Inflammatory macrophage (primary cell): ENCODE measurements at regions not wholly inside any gene's neighbourhood (a gene's known extent, or its start where the extent isn't known, plus 50 kb on each side); places are given as distances from the start of the nearest gene placed in this dataset.
"Not testable (repeated sequence)": the region's sequence is repeated elsewhere in the genome, so short reads cannot be mapped to it uniquely, and the experiment has no call there.

Experiments
- DNase-seq, 2 donors: peaks; one replicate each; pipeline ENCODE4 v3.0.0-alpha.2; 2020 to 2022

- DNase-seq = no peak
Measured at GRCh38 chr4:187362937-187363857, 632.4 kb upstream of the ZFP42 start.

GRCh38 chr4:187364401-187364800, 631.2 kb upstream of the ZFP42 start:
- no peak for DNase-seq

- no peak for DNase-seq
Measured at GRCh38 chr4:187364851-187365250, 630.7 kb upstream of the ZFP42 start.

GRCh38 chr4:187366530-187366929, 629.0 kb upstream of the ZFP42 start:
- DNase-seq = no peak

- DNase-seq = no peak
Measured at GRCh38 chr4:187370918-187371317, 624.7 kb upstream of the ZFP42 start.

- DNase-seq = no peak
Measured at GRCh38 chr4:187378441-187378840, 617.1 kb upstream of the ZFP42 start.

GRCh38 chr4:187380181-187380581, 615.4 kb upstream of the ZFP42 start:
- no peak for DNase-seq

GRCh38 chr4:187383181-187383580, 612.4 kb upstream of the ZFP42 start:
- DNase-seq = no peak

- no peak for DNase-seq
Measured at GRCh38 chr4:187387739-187388138, 607.8 kb upstream of the ZFP42 start.

- DNase-seq = no peak
Measured at GRCh38 chr4:187389420-187389819, 606.2 kb upstream of the ZFP42 start.

GRCh38 chr4:187390646-187391045, 604.9 kb upstream of the ZFP42 start:
- no peak for DNase-seq

- no peak for DNase-seq
Measured at GRCh38 chr4:187393531-187394344, 601.8 kb upstream of the ZFP42 start.

GRCh38 chr4:187396106-187396505, 599.5 kb upstream of the ZFP42 start:
- DNase-seq = no peak

- DNase-seq = not testable (repeated sequence)
Measured at GRCh38 chr4:187408447-187408846, 587.1 kb upstream of the ZFP42 start.

GRCh38 chr4:187413564-187414358, 581.8 kb upstream of the ZFP42 start:
- no peak for DNase-seq

- no peak for DNase-seq
Measured at GRCh38 chr4:187414716-187415115, 580.9 kb upstream of the ZFP42 start.

GRCh38 chr4:187415231-187415630, 580.3 kb upstream of the ZFP42 start:
- DNase-seq = no peak

- no peak for DNase-seq
Measured at GRCh38 chr4:187416216-187416615, 579.4 kb upstream of the ZFP42 start.

GRCh38 chr4:187417721-187418120, 577.9 kb upstream of the ZFP42 start:
- DNase-seq = no peak

- no peak for DNase-seq
Measured at GRCh38 chr4:187422655-187423054, 572.9 kb upstream of the ZFP42 start.

GRCh38 chr4:187424636-187425035, 570.9 kb upstream of the ZFP42 start:
- DNase-seq = no peak

GRCh38 chr4:187426511-187426910, 569.1 kb upstream of the ZFP42 start:
- no peak for DNase-seq

- DNase-seq = no peak
Measured at GRCh38 chr4:187432310-187432709, 563.3 kb upstream of the ZFP42 start.
